Ishikawa (cell line): ENCODE measurements at regions not wholly inside any gene's neighbourhood (a gene's known extent, or its start where the extent isn't known, plus 50 kb on each side); places are given as distances from the start of the nearest gene placed in this dataset.

ENCODE experiments used
- RAD21 ChIP-seq: IDR thresholded peaks from 2 replicates; pipeline ENCODE4 v1.6.1; 2012; ENCODE audit warnings: low read depth
- TF ChIP-seq, protein P1 (sequence below): IDR thresholded peaks from 2 replicates; pipeline ENCODE4 v1.6.1; 2012

DNA sequence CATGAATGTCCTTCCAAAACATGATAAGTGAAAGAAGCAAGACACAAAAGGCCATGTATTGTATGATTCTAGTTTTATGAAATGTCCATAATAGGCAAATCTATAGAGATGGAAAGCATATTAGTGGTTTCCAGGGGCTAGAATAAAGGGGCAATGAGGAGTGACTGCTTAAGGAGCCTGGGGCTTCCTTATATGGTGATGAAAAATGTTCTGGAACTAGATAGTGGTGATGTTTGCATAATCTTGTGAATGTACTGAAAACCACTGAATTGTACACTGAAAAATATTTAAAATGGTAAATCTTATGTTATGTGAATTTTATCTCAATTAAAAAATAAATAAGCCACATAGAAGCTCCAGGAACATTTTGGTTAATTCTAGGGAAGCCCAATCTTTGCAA lies 144.4 kb upstream of the ANKRD55 start:
- TF ChIP-seq, protein P1, sequence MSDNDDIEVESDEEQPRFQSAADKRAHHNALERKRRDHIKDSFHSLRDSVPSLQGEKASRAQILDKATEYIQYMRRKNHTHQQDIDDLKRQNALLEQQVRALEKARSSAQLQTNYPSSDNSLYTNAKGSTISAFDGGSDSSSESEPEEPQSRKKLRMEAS = no peak
- no peak for TF ChIP-seq RAD21
